ENCODE measurements at regions not wholly inside any gene's neighbourhood (a gene's known extent, or its start where the extent isn't known, plus 50 kb on each side); places are given as distances from the start of the nearest gene placed in this dataset.

- POLR2A ChIA-PET = no interaction called here
- DNase-seq (ENCODE audit: extremely low spot score) = no peak
- CTCF ChIA-PET = interaction anchor here (0.7 kb wide), 1 partner anchor 98 kb away, joined by 3 read pairs; no protein-coding TSS in a partner anchor
- TF ChIP-seq L3MBTL2 (conservative IDR thresholded peaks at IDR 0.05) (no peak), FOXA1 (IDR thresholded peaks at IDR 0.05) (no peak), SUZ12 (IDR thresholded peaks at IDR 0.05) (no peak), FOXM1 (IDR thresholded peaks at IDR 0.05; ENCODE audit: borderline replicate concordance) (no peak), BHLHE40 (IDR thresholded peaks at IDR 0.05; ENCODE audit: borderline replicate concordance) (no peak), NFRKB (IDR thresholded peaks at IDR 0.05) (no peak), HDGF (IDR thresholded peaks at IDR 0.05; ENCODE audit: borderline replicate concordance) (no peak), PKNOX1 (IDR thresholded peaks at IDR 0.05) (no peak), ZNF384 (IDR thresholded peaks at IDR 0.05) (no peak), TARDBP (IDR thresholded peaks at IDR 0.05) (no peak), CTBP1 (IDR thresholded peaks at IDR 0.05; ENCODE audit: borderline replicate concordance) (no peak), SP1 (IDR thresholded peaks at IDR 0.05) (no peak), ARNT (IDR thresholded peaks at IDR 0.05) (no peak)
Measured at GRCh38 chr10:113239566-113240350, 289.7 kb downstream of the TCF7L2 start.

GRCh38 chr10:113240736-113241135 is 290.7 kb downstream of the TCF7L2 start:
- no peak for DNase-seq (ENCODE audit: extremely low spot score)
- TF ChIP-seq L3MBTL2 (conservative IDR thresholded peaks at IDR 0.05) = no peak
- no peak for TF ChIP-seq BHLHE40 (IDR thresholded peaks at IDR 0.05; ENCODE audit: borderline replicate concordance)
- TF ChIP-seq FOXK2 (IDR thresholded peaks at IDR 0.05) = no peak
- TF ChIP-seq ARNT (IDR thresholded peaks at IDR 0.05) = no peak
- no peak for TF ChIP-seq FOXM1 (IDR thresholded peaks at IDR 0.05; ENCODE audit: borderline replicate concordance)
- no peak for TF ChIP-seq ZNF384 (IDR thresholded peaks at IDR 0.05)
- no peak for TF ChIP-seq SP1 (IDR thresholded peaks at IDR 0.05)
- no peak for TF ChIP-seq SUZ12 (IDR thresholded peaks at IDR 0.05)
- TF ChIP-seq TARDBP (IDR thresholded peaks at IDR 0.05) = no peak
- TF ChIP-seq NFRKB (IDR thresholded peaks at IDR 0.05) = no peak
- TF ChIP-seq ELF4 (IDR thresholded peaks at IDR 0.05) = no peak
- CTCF ChIA-PET = interaction anchor here (0.7 kb wide), 1 partner anchor 97 kb away, joined by 3 read pairs; no protein-coding TSS in a partner anchor
- POLR2A ChIA-PET = no interaction called here

- no peak for TF ChIP-seq ELF4 (IDR thresholded peaks at IDR 0.05)
- TF ChIP-seq CTBP1 (IDR thresholded peaks at IDR 0.05; ENCODE audit: borderline replicate concordance) = no peak
- TF ChIP-seq SUZ12 (IDR thresholded peaks at IDR 0.05) = no peak
- no peak for TF ChIP-seq FOXA1 (IDR thresholded peaks at IDR 0.05)
- no peak for TF ChIP-seq L3MBTL2 (conservative IDR thresholded peaks at IDR 0.05)
- no peak for TF ChIP-seq FOXK2 (IDR thresholded peaks at IDR 0.05)
- no peak for TF ChIP-seq SP1 (IDR thresholded peaks at IDR 0.05)
- TF ChIP-seq FOXM1 (IDR thresholded peaks at IDR 0.05; ENCODE audit: borderline replicate concordance) = no peak
- TF ChIP-seq TARDBP (IDR thresholded peaks at IDR 0.05) = no peak
- TF ChIP-seq BHLHE40 (IDR thresholded peaks at IDR 0.05; ENCODE audit: borderline replicate concordance) = no peak
- no peak for TF ChIP-seq ARNT (IDR thresholded peaks at IDR 0.05)
- TF ChIP-seq LEF1 (IDR thresholded peaks at IDR 0.05; ENCODE audit: borderline replicate concordance) = no peak
- no peak for TF ChIP-seq HDGF (IDR thresholded peaks at IDR 0.05; ENCODE audit: borderline replicate concordance)
- no peak for TF ChIP-seq PKNOX1 (IDR thresholded peaks at IDR 0.05)
- TF ChIP-seq ZNF384 (IDR thresholded peaks at IDR 0.05) = no peak
- no peak for TF ChIP-seq NFRKB (IDR thresholded peaks at IDR 0.05)
- DNase-seq (ENCODE audit: extremely low spot score) = no peak
- ChIA-PET CTCF (no interaction called here), POLR2A (no interaction called here)
Measured at GRCh38 chr10:113241599-113242360, 291.7 kb downstream of the TCF7L2 start.

- no peak for DNase-seq (ENCODE audit: extremely low spot score)
- TF ChIP-seq PKNOX1 (IDR thresholded peaks at IDR 0.05) (no peak), LEF1 (IDR thresholded peaks at IDR 0.05; ENCODE audit: borderline replicate concordance) (no peak), CTBP1 (IDR thresholded peaks at IDR 0.05; ENCODE audit: borderline replicate concordance) (no peak), TARDBP (IDR thresholded peaks at IDR 0.05) (no peak), FOXA1 (IDR thresholded peaks at IDR 0.05) (no peak), NFRKB (IDR thresholded peaks at IDR 0.05) (no peak), BHLHE40 (IDR thresholded peaks at IDR 0.05; ENCODE audit: borderline replicate concordance) (no peak), SP1 (IDR thresholded peaks at IDR 0.05) (no peak), FOXM1 (IDR thresholded peaks at IDR 0.05; ENCODE audit: borderline replicate concordance) (no peak), HDGF (IDR thresholded peaks at IDR 0.05; ENCODE audit: borderline replicate concordance) (no peak), L3MBTL2 (conservative IDR thresholded peaks at IDR 0.05) (no peak), ELF4 (IDR thresholded peaks at IDR 0.05) (no peak), SUZ12 (IDR thresholded peaks at IDR 0.05) (no peak), FOXK2 (IDR thresholded peaks at IDR 0.05) (no peak), ARNT (IDR thresholded peaks at IDR 0.05) (no peak), ZNF384 (IDR thresholded peaks at IDR 0.05) (no peak)
- ChIA-PET CTCF (no interaction called here), POLR2A (no interaction called here)
Measured at GRCh38 chr10:113243311-113243710, 293.3 kb downstream of the TCF7L2 start.

GRCh38 chr10:113244750-113245149 is 294.7 kb downstream of the TCF7L2 start:
- TF ChIP-seq FOXK2 (IDR thresholded peaks at IDR 0.05) = no peak
- no peak for TF ChIP-seq L3MBTL2 (conservative IDR thresholded peaks at IDR 0.05)
- TF ChIP-seq ELF4 (IDR thresholded peaks at IDR 0.05) = no peak
- no peak for TF ChIP-seq FOXA1 (IDR thresholded peaks at IDR 0.05)
- no peak for TF ChIP-seq TARDBP (IDR thresholded peaks at IDR 0.05)
- no peak for TF ChIP-seq FOXM1 (IDR thresholded peaks at IDR 0.05; ENCODE audit: borderline replicate concordance)
- POLR2A ChIA-PET = no interaction called here
- CTCF ChIA-PET = no interaction called here
- DNase-seq (ENCODE audit: extremely low spot score) = no peak

All from HEK293T (cell line).